B cell (primary cell): ENCODE measurements at regions not wholly inside any gene's neighbourhood (a gene's known extent, or its start where the extent isn't known, plus 50 kb on each side); places are given as distances from the start of the nearest gene placed in this dataset.

ENCODE experiments used
- ATAC-seq: fragments of 200-7000 bp; cut with Tn5 transposase; one replicate; pipeline ENCODE4 v1.10.0; 2021; ENCODE audit warnings: low read depth, mild to moderate bottlenecking, moderate number of reproducible peaks, moderate library complexity
- CTCF ChIA-PET: fragments of 350-600 bp; sonication (Branson Sonifier 250); formaldehyde crosslinking; loops from one replicate; lab custom pipeline; 2021; ENCODE audit warnings: antibody characterized with exemption, inconsistent platforms; lab: Charles Lee
- POLR2A ChIA-PET: fragments of 350-600 bp; sonication (Branson Sonifier 250); formaldehyde crosslinking; loops from one replicate; lab custom pipeline; 2021; ENCODE audit warnings: antibody characterized with exemption; lab: Charles Lee
- DNase-seq: peaks from one replicate; pipeline ENCODE4 v3.0.0; 2013
- H2AFZ ChIP-seq: 2 replicates; pipeline ENCODE4 v1.6.1; 2012; ENCODE audit warnings: mild to moderate bottlenecking, low read depth, low read length; ENCODE audit not compliant: insufficient read depth, poor library complexity, severe bottlenecking
- H3K27ac ChIP-seq, 2 donors: 1 replicate in 1 of 2; 2 replicates in 1 of 2; pipeline ENCODE4 v1.5.1; 2012 to 2013; ENCODE audit warnings: low read length in 2 of 2, mild to moderate bottlenecking in 2 of 2, moderate library complexity in 1 of 2
- H3K27me3 ChIP-seq, 4 experiments: fragments of 200-600 bp in 1 of 4; sonication (generic) in 1 of 4; replicated peaks in 1 of 4; 1 replicate in 2 of 4; 2 replicates in 2 of 4; pipeline versions ENCODE4 v1.6.1 to v1.7.0; 2013 to 2016; ENCODE audit warnings: low read length in 3 of 4, mild to moderate bottlenecking in 2 of 4, mixed read lengths in 1 of 4, moderate library complexity in 1 of 4; ENCODE audit not compliant: insufficient read depth in 4 of 4, control insufficient read depth in 3 of 4; ENCODE audit errors: control extremely low read depth in 1 of 4
- H3K36me3 ChIP-seq, 2 experiments: replicated peaks in 1 of 2; 1 replicate in 1 of 2; 2 replicates in 1 of 2; pipeline versions ENCODE4 v1.6.1 to v1.7.1; 2013; ENCODE audit warnings: low read length in 1 of 2; ENCODE audit not compliant: insufficient read depth in 2 of 2, control insufficient read depth in 1 of 2; ENCODE audit errors: control extremely low read depth in 1 of 2, extremely low read depth in 1 of 2
- H3K4me1 ChIP-seq, 2 donors: fragments of 200-600 bp in 1 of 2; sonication (generic) in 1 of 2; 1 replicate in 1 of 2; 2 replicates in 1 of 2; pipeline versions ENCODE4 v1.5.1 to v1.6.1; 2013 to 2017; ENCODE audit warnings: low read length in 2 of 2; ENCODE audit not compliant: control insufficient read depth in 2 of 2, insufficient read depth in 2 of 2
- H3K4me2 ChIP-seq: replicated peaks from 2 replicates; pipeline ENCODE3; 2012; ENCODE audit warnings: mild to moderate bottlenecking, low read depth, low read length; ENCODE audit not compliant: poor library complexity, severe bottlenecking
- H3K4me3 ChIP-seq, 5 experiments: fragments of 200-600 bp in 1 of 5; sonication (generic) in 1 of 5; 1 replicate in 3 of 5; 2 replicates in 2 of 5; pipeline versions ENCODE4 v1.5.1 to v1.7.0; 2011 to 2016; ENCODE audit warnings: low read length in 4 of 5, mild to moderate bottlenecking in 4 of 5, low read depth in 2 of 5, control low read depth in 1 of 5, moderate library complexity in 1 of 5; ENCODE audit not compliant: insufficient read depth in 1 of 5; ENCODE audit errors: control extremely low read depth in 1 of 5, extremely low read depth in 1 of 5
- H3K79me2 ChIP-seq: fragments of 200-600 bp; sonication (generic); one replicate; pipeline ENCODE4 v1.6.0; 2016; ENCODE audit warnings: low read length; ENCODE audit not compliant: control insufficient read depth, insufficient read depth
- H3K9ac ChIP-seq: fragments of 200-600 bp; sonication (generic); 2 replicates; pipeline ENCODE4 v1.6.1; 2017; ENCODE audit warnings: mild to moderate bottlenecking, low read length, moderate library complexity
- H3K9me3 ChIP-seq, 3 donors: one replicate each; pipeline versions ENCODE4 v1.6.1 to v1.7.1; 2013; ENCODE audit warnings: low read length in 2 of 3; ENCODE audit not compliant: control insufficient read depth in 2 of 3, insufficient read depth in 1 of 3; ENCODE audit errors: control extremely low read depth in 1 of 3
- H4K20me1 ChIP-seq: 2 replicates; pipeline ENCODE4 v1.6.0; 2012; ENCODE audit warnings: mild to moderate bottlenecking, low read length; ENCODE audit not compliant: insufficient read depth, control insufficient read depth, poor library complexity, severe bottlenecking
- H3K27ac Mint-ChIP-seq: one replicate; pipeline ENCODE4 v1.8.0; 2021; ENCODE audit warnings: mixed read lengths
- H3K27me3 Mint-ChIP-seq: one replicate; pipeline ENCODE4 v1.8.0; 2021; ENCODE audit warnings: mixed read lengths
- H3K4me1 Mint-ChIP-seq: one replicate; pipeline ENCODE4 v1.8.0; 2021; ENCODE audit warnings: mixed read lengths
- H3K4me3 Mint-ChIP-seq: one replicate; pipeline ENCODE4 v1.8.0; 2021; ENCODE audit warnings: mixed read lengths
- H3K9me3 Mint-ChIP-seq: one replicate; pipeline ENCODE4 v1.8.0; 2022; ENCODE audit warnings: mixed read lengths; ENCODE audit not compliant: insufficient read depth
- EZH2 ChIP-seq: IDR thresholded peaks from 2 replicates; pipeline ENCODE4 v1.6.1; 2012; ENCODE audit warnings: borderline replicate concordance, low read depth, mild to moderate bottlenecking, moderate library complexity, low read length; ENCODE audit not compliant: insufficient read depth, poor library complexity, severe bottlenecking
- WGBS: methylation state at CpG from one replicate; pipeline ENCODE4 v1.1.5; 2013; ENCODE audit warnings: missing lambda C conversion rate; ENCODE audit not compliant: insufficient coverage; 5-methylcytosine and 5-hydroxymethylcytosine counted together
- intact Hi-C: fragments of 100-400 bp; cut with micrococcal nuclease; formaldehyde crosslinking; loops from one replicate; pipeline ENCODE4 v1.10.0; 2022
- TF ChIP-seq, protein P1 (sequence below): fragments of 200-600 bp; IDR thresholded peaks from one replicate; pipeline ENCODE4 v1.8.0; 2022; ENCODE audit warnings: antibody characterized with exemption, mild to moderate bottlenecking

GRCh38 chr4:101584306-101584705 lies 206.2 kb upstream of the BANK1 start:
- H3K9me3 Mint-ChIP-seq = peaks cover 15% of the 10 kb centered on the region
- CTCF ChIA-PET = no interaction called here
- POLR2A ChIA-PET = no interaction called here

GRCh38 chr4:101563126-101563525 lies 215.8 kb upstream of the PPP3CA start:
- Mint-ChIP-seq H3K4me3 (no peak overlapping the region), H3K27me3 (no peaks in the 10 kb centered on the region), H3K4me1 (no peaks in the 10 kb centered on the region), H3K27ac (no peak overlapping the region), H3K9me3 (peaks cover 8% of the 10 kb centered on the region)
- no peaks in the 10 kb centered on the region for H3K27me3 ChIP-seq
- no peak overlapping the region for H3K4me3 ChIP-seq
- H2AFZ ChIP-seq = no peak overlapping the region
- TF ChIP-seq, protein P1, sequence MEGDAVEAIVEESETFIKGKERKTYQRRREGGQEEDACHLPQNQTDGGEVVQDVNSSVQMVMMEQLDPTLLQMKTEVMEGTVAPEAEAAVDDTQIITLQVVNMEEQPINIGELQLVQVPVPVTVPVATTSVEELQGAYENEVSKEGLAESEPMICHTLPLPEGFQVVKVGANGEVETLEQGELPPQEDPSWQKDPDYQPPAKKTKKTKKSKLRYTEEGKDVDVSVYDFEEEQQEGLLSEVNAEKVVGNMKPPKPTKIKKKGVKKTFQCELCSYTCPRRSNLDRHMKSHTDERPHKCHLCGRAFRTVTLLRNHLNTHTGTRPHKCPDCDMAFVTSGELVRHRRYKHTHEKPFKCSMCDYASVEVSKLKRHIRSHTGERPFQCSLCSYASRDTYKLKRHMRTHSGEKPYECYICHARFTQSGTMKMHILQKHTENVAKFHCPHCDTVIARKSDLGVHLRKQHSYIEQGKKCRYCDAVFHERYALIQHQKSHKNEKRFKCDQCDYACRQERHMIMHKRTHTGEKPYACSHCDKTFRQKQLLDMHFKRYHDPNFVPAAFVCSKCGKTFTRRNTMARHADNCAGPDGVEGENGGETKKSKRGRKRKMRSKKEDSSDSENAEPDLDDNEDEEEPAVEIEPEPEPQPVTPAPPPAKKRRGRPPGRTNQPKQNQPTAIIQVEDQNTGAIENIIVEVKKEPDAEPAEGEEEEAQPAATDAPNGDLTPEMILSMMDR = no peak
- no peak for TF ChIP-seq EZH2
- no peak overlapping the region for H3K9ac ChIP-seq
- H3K9me3 ChIP-seq = peaks cover 2 to 6% (median 3%) of the 10 kb centered on the region in 3 donors
- H3K4me2 ChIP-seq = no peak overlapping the region
- no peak overlapping the region for H3K27ac ChIP-seq
- no peak for DNase-seq
- no peaks in the 10 kb centered on the region for H3K36me3 ChIP-seq
- CTCF ChIA-PET = no interaction called here
- POLR2A ChIA-PET = no interaction called here
- intact Hi-C loops = no loop called here
- WGBS = 100% methylated on average over 1 of the region's 5 CpGs
- H4K20me1 ChIP-seq = no peaks in the 10 kb centered on the region
- no peaks in the 10 kb centered on the region for H3K4me1 ChIP-seq
- no peak for ATAC-seq
- no peaks in the 10 kb centered on the region for H3K79me2 ChIP-seq

More at GRCh38 chr4:101584306-101584705, 206.2 kb upstream of the BANK1 start:
- Histone ChIP-seq H4K20me1 (no peaks in the 10 kb centered on the region), H3K4me2 (no peak overlapping the region), H3K9ac (no peak overlapping the region), H3K27ac (no peak overlapping the region), H3K4me1 (no peaks in the 10 kb centered on the region), H3K79me2 (no peaks in the 10 kb centered on the region), H3K9me3 (peaks cover 9 to 22% (median 10%) of the 10 kb centered on the region in 3 donors), H3K36me3 (no peaks in the 10 kb centered on the region), H3K4me3 (no peak overlapping the region), H2AFZ (no peak overlapping the region), H3K27me3 (no peaks in the 10 kb centered on the region)
- WGBS = no CpG with 5 or more reads among the region's 2 CpGs
- no peak overlapping the region for H3K27ac Mint-ChIP-seq
- H3K4me1 Mint-ChIP-seq = no peaks in the 10 kb centered on the region
- ATAC-seq (no peak), DNase-seq (no peak)
- no peak for TF ChIP-seq EZH2
- TF ChIP-seq, protein P1 = no peak
- no peaks in the 10 kb centered on the region for H3K27me3 Mint-ChIP-seq
- intact Hi-C loops = no loop called here
- no peak overlapping the region for H3K4me3 Mint-ChIP-seq
